Nucleus accumbens (tissue), 56 donors: ENCODE measurements at regions not wholly inside any gene's neighbourhood (a gene's known extent, or its start where the extent isn't known, plus 50 kb on each side); places are given as distances from the start of the nearest gene placed in this dataset.

ENCODE experiments used
- DNase-seq, 56 donors: peaks; one replicate each; lab custom pipeline; 2025; lab: John Stamatoyannopoulos, UW

DNA sequence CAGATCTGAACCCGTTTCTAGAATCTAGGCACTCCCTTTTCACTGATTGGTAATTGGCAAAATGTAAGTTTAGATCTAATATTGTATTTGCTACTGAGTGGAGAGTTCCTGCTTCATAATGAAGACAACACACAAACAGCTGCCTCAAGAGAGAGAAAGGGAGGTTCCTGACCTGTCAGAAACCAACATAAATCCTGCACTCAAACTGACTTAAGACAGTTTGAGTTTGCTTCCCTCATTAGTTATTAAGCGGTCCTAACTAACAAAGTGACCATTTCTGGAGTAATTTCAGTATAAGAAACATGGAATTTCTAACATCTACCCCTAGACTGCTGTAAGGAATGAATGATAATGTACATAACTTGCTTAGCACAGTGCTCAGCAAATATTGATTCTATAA lies 191.2 kb downstream of the METTL4 start:
- DNase-seq: no peak

DNA sequence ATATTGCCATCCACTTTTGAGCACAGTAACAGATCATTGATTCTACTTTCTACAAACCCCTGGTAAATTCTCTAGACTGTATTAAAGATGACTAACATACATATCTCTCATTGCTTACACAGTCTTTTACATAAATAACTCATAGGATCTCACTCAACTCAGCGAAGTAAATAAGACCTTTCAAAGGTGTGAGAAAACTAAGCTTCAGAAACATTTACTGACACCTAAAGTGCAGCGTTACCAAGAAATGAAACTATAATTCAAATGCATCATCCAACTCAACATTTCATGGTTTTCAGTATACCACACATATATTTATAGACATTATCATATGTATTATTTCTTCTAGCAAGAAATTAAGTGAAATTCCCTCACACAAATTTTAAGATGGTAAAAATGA lies 189.8 kb downstream of the METTL4 start:
- no peak for DNase-seq

GRCh38 chr18:2387588-2387987 lies 183.7 kb downstream of the METTL4 start:
- no peak for DNase-seq

DNA sequence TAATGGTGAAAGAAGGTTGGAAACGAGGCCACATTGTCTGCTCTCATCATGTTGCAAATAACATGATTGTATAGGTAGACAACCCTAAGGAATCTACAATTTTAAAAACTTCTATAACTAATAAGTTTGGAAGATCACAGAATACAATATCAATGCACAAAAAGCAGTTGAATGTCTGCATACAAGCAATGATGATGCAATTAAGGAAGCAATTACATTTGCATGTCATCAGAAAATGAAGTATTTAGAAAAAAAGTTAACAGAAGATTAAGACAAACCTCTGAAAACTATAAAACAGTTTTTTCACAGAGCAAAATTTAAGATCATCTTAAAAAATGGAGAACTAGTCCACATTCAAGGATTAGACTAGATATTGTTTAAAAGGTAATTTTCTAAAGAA lies 181.1 kb downstream of the METTL4 start:
- DNase-seq: no peak

DNA sequence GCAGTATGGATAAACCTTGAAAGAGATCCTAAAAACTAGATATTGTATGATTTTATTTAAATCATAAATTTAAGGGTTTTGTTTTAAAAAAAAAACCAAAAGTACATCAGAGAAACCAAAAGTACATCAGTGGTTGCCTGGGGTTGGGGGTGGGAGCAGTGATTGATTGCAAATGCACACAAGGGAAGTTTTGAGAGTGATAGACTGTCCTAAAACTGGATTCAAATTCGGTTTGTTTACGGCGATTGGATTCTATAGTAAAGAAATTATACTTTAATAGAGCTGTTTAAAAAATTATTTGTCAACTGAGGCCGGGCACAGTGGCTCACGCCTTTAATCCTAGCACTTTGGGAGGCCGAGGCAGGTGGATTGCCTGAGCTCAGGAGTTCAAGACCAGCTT lies 179.8 kb downstream of the METTL4 start:
- DNase-seq: no peak

GRCh38 chr18:2392446-2392845 lies 178.9 kb downstream of the METTL4 start:
- no peak for DNase-seq

DNA sequence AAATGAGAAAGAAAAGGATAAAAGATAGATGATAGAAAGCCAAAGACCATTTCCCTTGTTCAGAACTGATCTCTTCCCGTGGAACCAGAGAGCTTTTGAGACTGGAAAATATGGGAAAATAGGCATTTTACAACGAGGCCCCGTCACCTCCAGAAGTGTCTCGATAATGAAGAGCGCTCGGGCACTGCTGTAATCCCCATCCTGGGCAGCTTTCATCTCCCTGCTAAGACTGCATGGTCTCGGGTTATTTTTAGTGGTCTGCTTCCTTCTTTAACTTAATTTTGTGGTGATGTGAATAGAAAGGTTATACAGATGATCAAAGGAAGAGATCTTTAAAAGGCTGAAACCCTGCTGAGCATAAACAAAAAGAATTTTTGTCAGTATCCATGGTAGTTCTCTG lies 176.6 kb downstream of the METTL4 start:
- no peak for DNase-seq

- DNase-seq: no peak
These were observed 175.7 kb downstream of the METTL4 start for GRCh38 chr18:2395427-2396161.

- DNase-seq: no peak
These were observed 175.2 kb downstream of the METTL4 start for GRCh38 chr18:2396162-2396505.

DNA sequence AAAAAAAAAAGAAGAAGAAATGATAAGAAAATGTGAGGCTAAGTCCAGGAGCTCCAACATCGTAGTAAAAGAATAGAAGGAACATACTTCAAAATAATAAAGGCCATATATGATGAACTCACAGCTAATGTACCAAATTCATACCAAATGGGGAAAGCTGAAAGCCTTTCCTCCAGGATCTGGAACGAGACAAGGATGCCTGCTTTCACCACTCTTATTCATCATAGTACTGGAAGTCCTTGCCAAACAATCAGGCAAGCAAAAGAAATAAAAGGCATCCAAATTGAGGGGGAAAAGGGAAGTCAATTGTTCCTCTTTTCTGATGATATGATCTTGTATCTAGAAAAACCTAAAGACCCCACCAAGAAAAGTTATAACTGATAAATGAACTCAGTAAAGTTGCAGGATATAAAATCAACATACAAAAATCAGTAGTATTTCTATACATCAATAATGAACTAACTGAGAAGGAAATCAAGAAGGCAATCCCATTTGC lies 170.6 kb downstream of the METTL4 start:
- no peak for DNase-seq

DNA sequence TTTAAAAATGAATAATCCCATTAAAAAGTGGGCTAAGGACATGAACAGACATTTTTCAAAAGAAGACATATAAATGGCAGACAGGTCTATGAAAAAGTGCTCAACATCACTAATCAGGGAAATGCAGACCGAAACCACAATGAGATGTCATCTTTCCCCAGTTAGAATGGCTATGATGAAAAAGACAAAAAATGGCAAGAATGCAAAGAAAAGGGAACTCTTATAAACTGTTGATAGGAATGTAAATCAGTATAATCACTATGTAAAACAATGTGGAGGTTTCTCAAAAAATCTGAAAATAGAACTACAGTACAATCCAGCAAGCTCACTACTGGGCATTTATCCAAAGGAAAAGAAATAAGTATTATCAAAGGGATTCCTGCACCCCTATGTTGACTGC lies 169.2 kb downstream of the METTL4 start:
- DNase-seq: no peak

GRCh38 chr18:2406544-2406943 lies 164.8 kb downstream of the METTL4 start:
- DNase-seq: no peak

GRCh38 chr18:2407961-2408360 lies 163.3 kb downstream of the METTL4 start:
- DNase-seq: no peak

DNA sequence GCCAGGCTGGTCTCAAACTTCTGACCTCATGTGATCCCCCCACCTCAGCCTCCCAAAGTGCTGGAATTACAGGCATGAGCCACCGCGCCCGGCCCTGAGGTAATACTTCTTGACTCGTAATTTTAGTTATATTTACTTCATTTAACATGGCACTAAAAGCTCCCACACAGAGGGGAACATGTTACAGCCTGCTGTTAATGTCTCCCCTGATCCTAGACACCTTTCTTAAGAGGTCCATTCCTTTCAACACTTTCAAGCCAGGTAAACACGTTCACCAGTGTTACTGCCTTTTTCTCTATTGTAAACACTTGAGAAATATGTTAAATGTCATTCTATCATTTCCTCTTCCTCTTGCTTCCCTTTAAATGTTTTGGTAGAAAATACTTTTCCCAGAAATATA lies 161.4 kb downstream of the METTL4 start:
- no peak for DNase-seq

DNA sequence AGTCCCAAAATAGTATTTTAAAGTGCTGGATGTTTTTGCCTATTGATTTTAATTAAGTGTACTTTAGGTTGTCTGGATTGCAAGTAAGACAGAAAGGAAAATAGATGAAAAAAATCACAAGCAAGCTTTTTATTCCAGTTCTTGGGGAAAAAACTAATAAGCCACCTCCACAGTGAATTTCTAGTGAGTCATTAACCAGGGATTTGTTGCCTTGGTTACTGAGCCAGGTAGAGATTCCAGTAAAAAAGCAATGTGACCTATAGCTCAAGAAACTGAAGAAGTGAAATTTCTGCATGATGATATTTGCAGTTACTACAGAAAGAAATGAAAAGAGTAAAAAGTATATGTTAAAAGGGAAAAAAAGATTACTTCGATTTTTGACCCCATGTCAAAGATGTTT lies 160.6 kb downstream of the METTL4 start:
- DNase-seq: no peak

DNA sequence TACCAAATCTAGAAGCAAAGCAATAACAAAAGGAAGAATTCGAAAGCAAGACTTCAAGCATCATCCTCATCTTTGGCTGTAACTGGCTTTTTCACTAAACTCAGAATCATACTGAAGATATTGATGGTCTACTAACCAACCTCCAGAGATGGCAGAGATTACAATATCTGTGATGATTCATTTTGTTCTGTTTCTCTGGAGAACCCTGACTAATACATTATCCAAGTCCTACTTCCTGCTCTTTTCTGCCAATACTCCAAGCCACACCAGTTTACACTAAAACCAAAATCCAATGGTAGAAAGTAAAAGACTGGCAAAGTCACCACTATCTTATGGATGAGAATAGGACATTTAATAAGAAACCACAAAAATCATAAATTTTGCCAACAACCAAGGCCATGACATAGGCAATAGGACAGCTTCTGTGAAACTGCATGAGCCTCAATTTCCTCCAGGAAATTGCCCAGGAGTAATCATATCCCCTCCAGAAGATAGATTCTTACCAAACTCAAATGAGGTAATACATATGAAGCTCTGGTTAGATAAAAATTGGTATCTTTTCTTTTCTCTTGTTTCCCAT lies 159.8 kb downstream of the METTL4 start:
- no peak for DNase-seq

DNA sequence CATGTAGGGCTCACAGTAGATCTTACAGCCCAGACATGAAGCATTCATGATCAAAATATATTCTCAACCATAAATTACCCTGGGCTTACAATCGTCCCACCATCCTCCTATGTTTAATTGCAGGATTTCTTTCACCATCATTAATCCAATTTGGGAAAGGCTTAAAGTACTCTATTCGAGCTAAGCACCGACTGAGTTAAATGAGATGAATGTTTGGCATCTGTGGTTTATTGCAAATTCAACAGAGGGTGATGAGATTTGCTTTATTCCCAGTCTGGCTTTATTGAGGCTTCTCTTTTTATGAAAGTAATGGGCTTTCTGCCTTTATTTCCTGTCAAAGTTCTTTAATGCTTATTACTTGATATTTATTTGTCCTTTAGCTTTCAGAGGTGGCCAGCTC lies 159.0 kb downstream of the METTL4 start:
- DNase-seq: no peak

DNA sequence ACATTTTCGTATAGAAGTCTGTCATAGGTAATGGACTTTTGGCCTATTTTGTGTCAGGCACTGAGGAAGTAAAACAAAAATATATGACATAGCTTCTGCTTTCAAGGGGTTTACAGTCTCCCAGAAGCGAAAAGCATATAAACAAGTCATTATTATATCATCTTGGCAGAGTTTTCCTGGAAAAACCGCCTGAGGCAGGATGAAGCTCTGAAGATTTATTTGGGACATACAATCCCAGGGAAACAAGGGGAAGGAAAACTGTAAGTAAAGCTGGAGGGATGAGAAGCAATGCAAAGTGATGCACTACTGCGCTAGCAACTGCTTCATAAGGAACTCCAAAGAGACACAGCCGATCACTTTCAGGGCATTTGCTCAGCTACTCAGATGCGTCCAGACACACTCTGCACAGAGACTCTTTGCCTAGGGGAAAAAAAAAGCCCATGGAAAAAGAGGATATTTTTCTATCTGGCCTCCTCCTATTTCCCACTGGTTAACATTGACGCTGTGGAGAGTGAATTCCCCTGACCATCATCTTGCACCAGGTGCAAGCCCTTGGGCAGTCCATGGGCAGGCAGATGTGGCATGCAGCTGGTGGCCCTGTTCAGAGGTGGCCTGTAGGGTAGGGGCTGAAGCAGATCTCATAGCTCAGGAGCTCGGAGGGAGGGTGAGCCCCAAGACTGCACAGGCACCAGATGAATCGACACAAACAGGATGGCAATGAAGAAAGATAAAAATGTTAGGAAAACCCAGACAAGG lies 158.1 kb downstream of the METTL4 start:
- DNase-seq: no peak

- no peak for DNase-seq
These were observed 157.1 kb downstream of the METTL4 start for GRCh38 chr18:2414235-2414634.

GRCh38 chr18:2415656-2416055 lies 155.6 kb downstream of the METTL4 start:
- DNase-seq: no peak

DNA sequence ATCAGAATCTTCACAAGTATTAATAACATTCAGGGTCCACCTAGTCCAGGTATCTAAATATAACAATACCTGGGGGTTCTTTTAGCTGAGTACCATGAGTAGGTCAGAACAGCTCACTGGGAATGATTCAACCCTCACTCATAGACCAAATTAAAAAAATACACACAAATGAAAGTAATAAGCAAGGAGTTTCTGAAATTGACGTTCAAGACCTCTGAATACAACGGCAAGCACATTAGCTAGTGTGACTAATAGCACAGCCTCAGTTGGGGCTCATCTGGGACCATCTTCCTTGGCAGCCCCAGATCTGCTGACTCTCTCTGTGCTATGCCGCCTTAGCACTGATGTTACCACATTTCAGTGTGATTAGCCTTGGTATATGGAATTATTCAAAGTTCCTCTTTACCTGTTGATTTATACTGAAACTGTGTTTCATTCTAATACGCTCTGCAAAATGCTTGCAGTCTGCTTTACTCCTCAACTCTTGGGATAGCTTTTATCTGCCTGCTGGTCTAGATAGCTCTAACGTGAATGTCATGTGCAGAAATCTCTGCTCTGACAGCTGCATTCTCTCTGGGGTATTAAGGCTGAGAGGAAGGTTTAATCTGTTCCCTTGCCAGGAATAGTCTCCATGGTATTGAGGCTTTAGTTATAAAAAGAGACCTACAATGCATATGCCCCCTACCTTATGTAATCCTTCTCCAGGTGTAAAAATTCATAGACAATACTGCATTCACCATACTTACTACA lies 153.3 kb downstream of the METTL4 start:
- no peak for DNase-seq
